HG02943 (cell line): ENCODE measurements at regions not wholly inside any gene's neighbourhood (a gene's known extent, or its start where the extent isn't known, plus 50 kb on each side); places are given as distances from the start of the nearest gene placed in this dataset.
"Not testable (repeated sequence)": the region's sequence is repeated elsewhere in the genome, so short reads cannot be mapped to it uniquely, and the experiment has no call there.

Experiments used
- ATAC-seq: cut with Tn5 transposase; IDR thresholded peaks from one replicate; pipeline ENCODE4 v1.9.1; 2021; ENCODE audit warnings: mild to moderate bottlenecking, low read depth, moderate library complexity; ENCODE audit not compliant: unreplicated experiment

DNA sequence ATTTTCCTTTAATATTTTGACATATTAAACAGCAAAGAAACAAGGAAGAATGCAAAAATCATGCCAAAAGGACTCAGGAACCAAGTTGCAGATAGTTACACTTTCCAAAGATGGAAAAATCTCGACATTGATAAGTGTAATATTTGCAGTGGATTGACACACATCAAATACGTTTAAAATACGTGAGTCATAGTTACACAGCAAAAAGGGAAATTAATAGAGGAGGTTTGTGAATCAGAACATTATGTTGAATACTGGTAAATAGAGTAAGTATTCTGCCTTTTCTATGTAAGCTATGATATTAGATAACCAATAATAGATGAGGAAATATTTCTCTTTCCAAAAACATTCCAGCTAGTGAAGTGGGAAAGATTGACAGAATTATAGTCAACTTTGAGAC, 1761.3 kb upstream of the IGFBP7 start:
- ATAC-seq = no peak

DNA sequence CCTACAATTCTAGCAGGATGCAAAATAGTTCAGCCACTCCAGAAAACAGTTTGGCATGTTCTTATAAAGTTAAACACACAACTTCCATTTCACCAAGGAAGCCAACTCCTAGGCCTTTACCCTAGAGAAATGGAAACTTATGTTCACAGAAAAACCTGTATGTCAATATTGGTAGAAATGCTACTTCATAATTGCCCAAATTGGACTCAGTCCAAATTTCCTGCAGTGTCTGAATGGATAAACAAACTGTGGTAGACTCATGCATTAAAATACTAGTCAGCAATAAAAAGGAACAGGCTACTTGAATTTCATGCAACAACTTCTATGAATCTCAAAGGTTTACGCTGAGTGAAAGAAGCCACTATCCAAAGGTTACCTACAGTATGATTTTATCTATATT, 1738.8 kb upstream of the IGFBP7 start:
- no peak for ATAC-seq

DNA sequence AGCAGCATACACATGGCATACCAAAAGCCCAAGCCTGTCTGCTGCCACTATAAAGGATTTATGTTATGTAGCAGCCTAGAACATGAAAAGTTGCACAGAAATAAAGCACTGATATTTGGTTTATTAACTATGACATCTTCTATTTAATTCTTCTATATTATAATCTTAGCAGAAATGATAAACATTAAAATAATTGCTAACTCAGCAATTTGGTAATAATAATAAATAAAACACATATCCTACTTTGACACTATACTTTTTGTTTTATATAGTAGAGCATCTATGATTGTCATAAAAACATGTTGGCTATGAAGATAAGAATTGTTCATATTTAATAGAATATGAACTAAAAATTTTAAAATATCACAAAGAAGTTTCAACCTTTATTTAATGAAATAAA, 1733.3 kb upstream of the IGFBP7 start:
- ATAC-seq = no peak

DNA sequence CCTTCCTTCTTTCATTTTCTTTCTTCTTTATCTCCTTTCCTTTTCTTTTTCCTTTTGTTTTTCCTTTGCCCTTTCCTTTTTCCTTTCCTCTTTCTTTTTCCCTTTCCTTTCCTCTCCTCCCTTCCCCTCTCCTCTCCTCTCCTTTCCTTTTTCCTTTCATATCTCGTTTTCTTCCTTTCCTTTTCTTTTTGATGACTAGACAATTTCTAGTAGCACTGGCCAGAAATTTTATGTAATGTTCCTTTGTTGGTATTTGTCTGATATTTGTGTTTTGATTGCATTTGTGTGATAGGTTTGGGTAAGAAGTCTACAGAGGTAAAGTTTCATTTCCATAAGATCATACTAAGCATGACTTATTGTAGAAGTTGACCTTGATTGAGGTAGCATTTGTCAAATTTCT, 1722.9 kb upstream of the IGFBP7 start:
- ATAC-seq = no peak

DNA sequence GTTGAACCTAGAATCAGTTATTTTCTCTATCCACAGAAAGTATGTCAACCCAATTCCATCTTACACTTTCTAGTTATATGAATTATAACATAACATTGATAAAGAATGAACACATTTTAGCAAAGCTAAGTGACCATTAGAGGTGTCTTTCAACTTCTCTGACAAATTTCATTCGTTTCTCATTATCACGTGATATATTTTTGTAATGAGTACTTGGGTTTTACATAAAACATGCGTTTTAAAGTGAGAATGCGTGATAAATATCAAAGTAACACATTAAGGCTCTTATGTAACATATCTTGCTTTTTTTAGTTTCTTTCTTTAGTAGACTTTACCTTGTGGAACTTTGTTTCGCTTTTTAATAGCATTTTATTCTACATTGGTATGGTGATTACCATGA, 1715.1 kb upstream of the IGFBP7 start:
- no peak for ATAC-seq

DNA sequence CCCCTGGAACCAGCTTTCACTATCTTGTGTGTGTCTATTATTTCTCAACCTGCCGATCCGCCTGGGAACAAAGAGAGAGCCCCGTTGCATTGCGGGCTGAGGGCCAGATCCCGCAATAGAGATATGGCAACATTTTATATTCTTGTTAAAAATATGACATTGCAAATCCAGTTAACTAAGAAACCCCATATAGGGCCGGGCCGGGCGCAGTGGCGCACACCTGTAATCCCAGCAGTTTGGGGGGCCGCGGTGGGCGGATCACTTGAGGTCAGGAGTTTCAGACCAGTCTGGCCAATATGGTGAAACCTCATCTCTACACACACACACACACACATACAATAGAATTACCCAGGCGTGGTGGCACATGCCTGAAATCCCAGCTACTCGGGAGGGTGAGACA, 1708.4 kb upstream of the IGFBP7 start:
- ATAC-seq = not testable (repeated sequence)

DNA sequence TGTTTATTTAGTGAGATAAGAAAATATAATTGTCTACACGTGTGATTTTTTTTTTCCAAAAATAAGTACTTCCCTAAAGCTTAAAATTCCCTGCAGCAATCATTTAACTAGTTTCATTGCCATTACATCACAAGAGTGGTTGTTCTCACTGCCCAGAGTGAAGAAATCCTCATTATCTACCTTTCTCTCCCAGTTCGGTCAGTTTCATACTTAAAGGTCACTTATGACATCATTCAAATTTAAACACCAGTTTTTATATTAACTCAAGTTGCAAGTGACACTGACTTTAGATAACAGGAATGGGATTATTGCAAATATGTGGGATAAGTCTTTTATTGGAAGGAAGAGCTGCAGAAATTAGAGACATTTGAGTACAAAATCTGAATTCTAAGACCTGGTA, 1699.8 kb upstream of the IGFBP7 start:
- no peak for ATAC-seq

DNA sequence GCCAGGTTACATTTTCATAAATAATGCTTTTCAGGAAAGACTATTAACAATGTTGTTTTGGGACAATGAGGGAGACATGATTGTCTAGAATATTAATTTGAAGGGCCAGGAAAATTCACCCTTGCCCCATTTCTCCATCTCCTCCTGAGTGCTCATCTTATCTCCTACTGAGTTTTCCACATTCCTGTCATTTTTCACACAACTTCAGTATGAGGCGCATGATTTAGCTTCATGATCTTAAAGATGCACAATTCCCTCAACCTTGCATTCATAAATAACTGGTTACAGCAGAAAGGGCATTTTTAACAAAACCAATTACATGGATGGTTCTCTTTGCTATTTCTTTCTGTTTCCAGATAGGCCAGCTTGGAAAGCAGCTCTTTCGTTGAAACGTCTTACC, 1699.2 kb upstream of the IGFBP7 start:
- no peak for ATAC-seq

DNA sequence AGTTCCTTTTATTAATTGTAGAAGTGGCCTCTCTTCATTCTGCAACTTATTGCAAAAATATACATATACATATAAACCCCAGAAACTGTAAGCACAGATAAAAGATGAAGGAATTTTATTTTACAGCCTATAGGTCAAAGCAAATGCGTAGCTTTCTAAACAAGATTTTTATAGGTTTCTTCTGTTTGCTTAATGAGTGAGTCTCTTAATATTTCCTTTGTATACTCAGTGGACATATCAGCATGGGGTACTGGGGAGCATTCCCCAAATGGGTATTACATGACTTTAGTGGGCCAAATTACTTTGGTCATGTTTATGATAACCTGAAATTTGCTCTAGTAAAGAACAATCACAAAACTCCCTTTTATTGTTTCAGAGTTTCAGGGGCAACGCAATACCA, 1698.6 kb upstream of the IGFBP7 start:
- no peak for ATAC-seq

DNA sequence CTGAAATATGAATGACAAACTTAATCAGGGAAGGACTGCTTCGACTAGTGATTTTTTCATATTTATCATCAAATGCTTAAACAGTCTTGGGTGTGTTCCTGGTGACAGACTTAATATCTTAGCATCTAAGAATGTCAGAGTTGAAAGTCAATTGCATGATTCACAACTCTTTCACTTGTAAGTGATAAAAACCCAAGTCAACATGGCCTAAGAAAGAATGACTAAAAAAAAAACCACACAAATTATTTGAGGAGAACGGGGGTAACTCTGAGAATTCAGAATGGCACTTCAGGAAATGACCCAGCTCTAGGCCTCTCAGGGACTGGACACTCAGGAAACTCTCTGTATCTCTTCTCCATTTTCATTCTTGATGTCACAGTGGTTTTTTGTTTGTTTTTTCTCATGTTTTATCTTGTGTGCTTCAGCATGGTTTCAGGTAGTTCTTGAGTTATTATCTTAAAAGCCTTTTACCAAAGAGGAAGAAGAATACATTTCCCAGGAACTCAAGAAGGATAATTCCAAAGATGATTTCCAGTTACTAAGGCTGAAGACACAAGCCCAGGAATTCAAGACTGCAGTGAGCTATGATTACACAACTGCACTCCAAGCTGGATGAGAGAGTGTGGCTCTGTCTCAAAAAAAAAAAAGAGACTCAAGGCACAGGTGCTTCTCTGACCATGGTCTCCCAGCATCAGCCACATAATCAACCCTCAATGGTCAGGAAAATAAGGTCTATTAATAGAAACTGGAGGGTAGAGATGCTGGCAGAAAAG, 1697.8 kb upstream of the IGFBP7 start:
- no peak for ATAC-seq

DNA sequence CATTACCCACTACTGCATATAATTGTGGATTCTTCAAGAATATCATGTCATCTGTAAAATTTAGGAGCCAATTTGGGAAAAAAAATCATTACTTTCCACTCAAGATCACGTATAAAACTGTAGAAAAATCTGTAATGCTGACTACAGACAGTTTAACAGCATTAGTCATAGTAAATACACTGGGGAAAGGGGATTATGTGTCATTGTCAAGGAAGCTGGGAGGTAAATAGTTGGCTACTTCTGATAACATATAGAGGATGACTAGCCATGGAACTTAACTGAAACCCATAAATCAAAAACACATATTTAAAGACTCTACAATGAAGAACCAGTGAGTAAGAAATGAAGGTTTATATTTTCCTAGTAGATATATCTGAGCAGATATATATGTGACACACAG, 1666.4 kb upstream of the IGFBP7 start:
- ATAC-seq = no peak

DNA sequence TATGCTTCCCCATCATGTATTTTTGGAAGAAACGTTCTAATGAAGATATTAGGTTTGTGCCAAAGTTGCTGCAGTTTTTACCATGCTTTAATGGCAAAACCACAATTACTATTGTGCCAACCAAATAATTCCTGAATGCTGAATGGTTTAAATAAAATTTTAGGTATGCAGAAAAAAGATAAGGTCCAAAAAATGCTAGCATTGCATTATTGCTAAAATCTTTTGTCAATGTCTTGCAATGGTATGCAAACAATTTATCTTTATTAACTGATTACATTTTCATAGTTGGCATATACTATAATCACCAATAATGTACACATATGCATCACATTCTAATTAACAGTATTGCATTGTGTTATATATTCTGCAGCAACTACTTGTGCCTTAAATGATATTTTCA, 1657.4 kb upstream of the IGFBP7 start:
- no peak for ATAC-seq

DNA sequence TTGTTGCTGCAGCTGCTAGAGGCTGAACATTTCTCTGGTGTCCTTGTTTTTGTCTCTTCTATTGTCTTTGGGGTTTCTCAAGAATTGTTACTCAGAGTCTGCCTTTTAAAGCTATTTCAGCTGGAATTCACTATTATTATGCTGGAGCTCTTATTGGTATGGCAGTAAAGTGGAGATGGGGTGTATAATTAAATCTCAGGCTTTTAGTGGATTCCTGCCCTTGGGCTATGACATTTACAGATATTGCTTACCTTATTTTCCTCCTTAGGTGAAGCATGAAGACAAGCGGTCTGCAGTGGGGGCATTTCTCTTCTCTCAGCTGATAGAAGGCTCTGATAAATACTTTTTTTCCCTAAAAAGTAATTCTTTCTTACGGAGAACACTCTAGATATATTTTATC, 1656.6 kb upstream of the IGFBP7 start:
- no peak for ATAC-seq

DNA sequence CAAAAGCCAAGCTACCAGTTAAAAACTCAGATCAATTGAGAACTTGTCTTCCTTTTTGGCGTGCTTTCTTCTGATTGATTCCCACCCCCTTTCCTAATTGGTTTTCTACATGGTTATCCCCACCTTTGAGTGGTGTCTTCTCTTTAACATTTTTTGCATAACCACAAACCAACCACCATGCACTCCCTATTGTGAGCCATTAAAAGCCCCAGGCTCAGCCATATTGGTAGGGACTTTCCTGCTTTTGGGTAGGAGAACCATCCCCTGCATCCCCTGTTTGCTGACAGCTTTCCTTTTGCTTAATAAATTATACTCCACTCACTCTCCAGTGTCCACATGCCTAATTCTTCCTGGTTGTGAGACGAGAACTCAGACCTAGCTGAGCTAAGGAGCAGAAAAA, 1651.4 kb upstream of the IGFBP7 start:
- ATAC-seq = no peak

DNA sequence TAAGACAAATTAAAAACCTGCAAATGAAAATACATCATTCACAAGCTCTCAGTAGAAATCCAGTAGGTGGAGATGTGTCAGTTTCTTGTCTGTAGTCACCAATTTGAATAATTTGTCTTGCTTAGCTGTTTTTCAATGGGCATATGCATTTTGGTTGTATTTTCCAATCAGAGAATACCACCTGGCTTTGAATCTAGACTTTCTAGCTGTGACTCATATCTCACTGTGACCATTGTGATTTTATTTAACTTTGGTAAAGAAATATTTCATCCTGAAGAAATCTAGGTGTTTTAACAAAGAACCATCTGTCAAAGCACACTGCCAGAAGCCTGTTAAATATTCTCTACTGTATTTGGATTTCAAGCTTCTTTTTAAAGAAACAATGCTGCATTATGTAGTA, 1650.6 kb upstream of the IGFBP7 start:
- ATAC-seq = no peak

DNA sequence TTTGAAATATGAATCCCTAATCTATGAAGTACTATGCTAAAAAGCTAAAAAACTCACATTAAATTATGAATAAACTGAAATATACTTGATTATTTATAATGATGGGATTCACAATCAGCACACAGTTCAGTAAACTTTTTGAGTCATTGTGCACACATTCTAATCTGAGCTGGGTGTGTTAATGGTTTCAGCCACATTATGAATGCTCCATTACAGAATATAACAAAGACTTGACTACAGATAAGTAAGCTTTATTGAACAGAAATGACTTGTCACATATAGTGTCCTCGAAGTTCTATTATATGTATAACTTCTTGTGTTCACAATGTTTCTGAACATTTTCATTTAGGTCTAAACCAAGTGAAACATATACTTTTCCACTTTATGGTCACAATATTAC, 1649.9 kb upstream of the IGFBP7 start:
- ATAC-seq = no peak

DNA sequence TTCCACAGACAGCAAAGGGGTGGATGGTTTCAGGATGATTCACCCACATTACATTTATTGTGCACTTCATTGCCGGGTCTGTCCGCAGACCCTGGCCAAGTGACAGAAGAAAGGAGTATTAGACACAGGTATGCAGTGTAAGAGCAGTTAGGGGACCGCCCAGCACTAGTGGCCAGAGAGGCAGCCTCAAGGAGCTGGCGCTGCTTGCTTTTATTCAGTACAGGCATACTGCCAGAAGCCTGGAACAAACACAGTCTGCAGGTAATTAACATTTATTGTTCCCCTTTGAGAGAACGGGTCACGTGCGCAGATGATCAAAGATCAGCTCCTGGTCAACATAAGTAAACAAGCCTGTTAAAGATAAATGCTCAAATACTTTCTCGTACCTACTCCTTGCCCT, 1639.0 kb upstream of the IGFBP7 start:
- no peak for ATAC-seq

DNA sequence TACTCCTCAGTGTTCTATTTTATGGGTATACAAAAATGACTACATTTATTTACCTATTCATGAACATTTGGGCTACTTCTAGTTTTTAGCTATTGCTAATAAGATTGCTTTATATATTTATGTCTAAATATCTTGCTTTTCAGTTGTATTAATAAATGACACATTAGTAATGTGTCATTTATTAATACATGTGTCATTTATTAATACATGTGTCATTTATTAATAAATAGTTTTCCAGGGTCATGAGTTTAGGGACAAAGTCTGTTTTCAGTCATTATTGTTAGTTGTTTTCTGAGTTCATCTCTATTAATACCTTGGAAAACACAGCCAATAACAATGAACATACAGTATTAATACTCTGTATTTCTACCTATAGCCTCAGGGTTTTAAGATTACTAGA, 1630.7 kb upstream of the IGFBP7 start:
- ATAC-seq = no peak

DNA sequence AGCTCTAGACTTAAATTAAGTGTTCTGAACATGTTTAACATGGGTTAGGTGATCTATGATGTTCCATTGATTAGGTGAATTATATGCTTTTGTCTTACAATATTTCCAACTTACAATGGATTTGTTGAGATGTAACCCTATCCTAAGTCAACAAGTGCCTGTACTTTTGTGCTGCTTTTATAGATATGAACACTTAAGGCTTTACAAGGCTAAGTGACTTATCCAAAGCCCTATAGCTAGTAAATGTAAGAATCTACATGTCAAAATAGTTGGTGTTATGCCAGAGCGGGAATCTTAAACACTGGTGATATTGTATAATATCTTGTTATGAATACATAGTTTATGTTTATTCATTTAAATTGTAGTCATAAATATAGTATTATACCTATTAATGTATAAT, 1629.1 kb upstream of the IGFBP7 start:
- no peak for ATAC-seq

DNA sequence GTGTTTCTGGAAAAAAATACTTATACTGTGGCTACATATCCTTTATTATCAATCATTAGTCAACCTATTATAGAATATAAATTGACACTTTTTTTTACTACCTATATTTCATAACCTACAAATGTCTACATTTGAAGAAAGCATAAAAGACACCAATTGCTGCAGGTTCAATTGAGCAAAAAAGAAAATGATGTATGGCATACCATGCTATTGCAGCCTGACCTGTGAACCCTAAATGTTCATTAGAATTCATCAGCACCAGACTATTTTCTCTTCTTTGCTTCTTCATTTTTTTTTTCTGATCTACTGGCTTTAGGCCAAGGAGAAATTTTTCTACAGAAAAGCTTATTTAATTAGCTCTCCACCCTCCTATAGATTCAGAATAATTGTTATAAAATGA, 1628.2 kb upstream of the IGFBP7 start:
- no peak for ATAC-seq

DNA sequence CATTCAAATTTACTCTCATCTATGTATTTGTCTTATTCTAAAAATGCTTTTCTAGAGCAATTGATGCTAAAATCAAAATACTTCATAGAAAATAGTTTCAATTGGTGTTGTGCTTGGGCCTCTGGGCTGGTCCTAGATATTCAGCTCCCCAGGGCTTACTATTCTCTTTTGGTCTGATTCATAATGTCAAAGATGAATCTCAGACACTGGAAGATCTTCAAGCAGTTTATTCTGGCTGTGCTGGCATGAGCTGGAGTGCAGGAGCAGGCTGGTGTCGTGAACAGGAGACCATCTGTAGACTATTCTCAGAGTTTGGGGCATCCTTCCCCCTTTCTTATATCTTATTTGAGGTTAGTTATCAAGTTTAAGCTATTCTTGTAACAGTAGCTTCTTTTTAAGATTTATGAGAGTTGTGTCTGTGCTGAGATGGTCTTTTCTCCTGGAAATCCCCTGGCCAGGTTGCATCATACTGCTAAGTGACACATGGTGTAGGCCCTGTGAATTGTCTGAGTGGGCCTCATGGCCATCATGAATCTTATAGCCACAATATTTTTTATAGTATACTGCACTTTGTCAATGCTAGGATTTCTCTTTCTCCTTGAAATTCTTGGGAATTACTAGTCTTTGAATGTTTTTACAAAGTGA, 1624.0 kb upstream of the IGFBP7 start:
- no peak for ATAC-seq

DNA sequence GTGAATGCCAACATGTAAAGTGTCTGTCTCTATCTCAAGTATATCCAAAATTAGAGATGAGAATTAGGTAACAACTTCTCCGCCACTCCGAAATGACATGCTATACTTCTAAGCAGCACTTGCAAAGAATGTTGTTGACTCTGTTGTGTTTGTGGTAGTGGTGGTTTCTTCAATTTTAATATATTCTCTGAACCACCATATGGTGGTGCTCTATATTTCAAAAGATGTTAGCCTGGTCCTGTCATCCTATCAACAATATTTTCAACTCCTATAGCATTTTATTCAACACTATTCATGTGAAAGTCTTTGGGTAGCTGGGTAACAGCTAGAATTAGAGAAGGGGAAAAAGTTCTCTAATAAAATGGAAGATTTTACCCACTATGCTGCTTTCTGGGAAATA, 1622.8 kb upstream of the IGFBP7 start:
- ATAC-seq = no peak
